GM19239 (cell line): ENCODE measurements at regions not wholly inside any gene's neighbourhood (a gene's known extent, or its start where the extent isn't known, plus 50 kb on each side); places are given as distances from the start of the nearest gene placed in this dataset.

Experiments
- DNase-seq: peaks from one replicate; pipeline ENCODE4 v3.0.0; 2011; ENCODE audit warnings: low spot score; ENCODE audit not compliant: insufficient read length
- FAIRE-seq: peaks from 2 replicates; lab custom pipeline; 2011; peaks lifted over from hg19 to GRCh38; lab: Jason Lieb, UNC

GRCh38 chr6:4319981-4320683 lies 184.8 kb upstream of the ECI2 start:
- DNase-seq (no peak), FAIRE-seq (no peak)

GRCh38 chr6:4318321-4318720 lies 182.9 kb upstream of the ECI2 start:
- DNase-seq (no peak), FAIRE-seq (no peak)

- FAIRE-seq (no peak), DNase-seq (no peak)
Observed at GRCh38 chr6:4316867-4317400, 181.6 kb upstream of the ECI2 start.

DNA sequence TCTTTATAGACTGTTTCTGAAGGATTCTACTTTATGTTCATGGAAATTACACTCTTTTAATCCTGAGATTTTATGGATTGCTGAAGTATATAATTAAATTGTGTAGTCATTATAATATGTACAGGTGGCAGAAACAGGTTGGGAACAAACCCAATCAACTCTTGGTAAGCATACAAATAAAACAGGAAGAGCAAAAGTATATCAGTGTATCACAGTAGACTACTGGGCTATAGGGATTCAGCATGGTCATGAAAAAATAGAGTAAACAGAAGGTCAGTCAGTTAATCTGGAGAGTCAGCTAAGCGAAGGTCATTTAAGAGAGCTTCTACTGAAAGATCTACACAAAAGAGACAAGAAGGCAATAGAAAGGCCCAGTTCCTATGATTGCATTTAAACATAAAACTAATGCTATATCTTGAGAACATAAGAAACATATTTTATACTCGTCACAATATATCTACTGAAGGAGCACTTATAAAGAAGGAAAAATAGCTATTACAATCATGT lies 178.9 kb upstream of the ECI2 start:
- FAIRE-seq (no peak), DNase-seq (no peak)

- FAIRE-seq (no peak), DNase-seq (no peak)
Observed at GRCh38 chr6:4313044-4313686, 177.8 kb upstream of the ECI2 start.

- no peak for FAIRE-seq
- DNase-seq: no peak
Observed at GRCh38 chr6:4311976-4312860, 176.8 kb upstream of the ECI2 start.

- FAIRE-seq: no peak
- DNase-seq: no peak
Observed at GRCh38 chr6:4309540-4309939, 174.2 kb upstream of the ECI2 start.

GRCh38 chr6:4308364-4308763 lies 173.0 kb upstream of the ECI2 start:
- DNase-seq: no peak
- no peak for FAIRE-seq

- no peak for DNase-seq
- FAIRE-seq: no peak
Observed at GRCh38 chr6:4304927-4305455, 169.6 kb upstream of the ECI2 start.

GRCh38 chr6:4303638-4304037 lies 168.3 kb upstream of the ECI2 start:
- FAIRE-seq (no peak), DNase-seq (no peak)

- FAIRE-seq: no peak
- DNase-seq: no peak
Observed at GRCh38 chr6:4302524-4302923, 167.1 kb upstream of the ECI2 start.

- DNase-seq (no peak), FAIRE-seq (no peak)
Observed at GRCh38 chr6:4301871-4302270, 166.5 kb upstream of the ECI2 start.

GRCh38 chr6:4300917-4301316 lies 165.5 kb upstream of the ECI2 start:
- no peak for FAIRE-seq

DNA sequence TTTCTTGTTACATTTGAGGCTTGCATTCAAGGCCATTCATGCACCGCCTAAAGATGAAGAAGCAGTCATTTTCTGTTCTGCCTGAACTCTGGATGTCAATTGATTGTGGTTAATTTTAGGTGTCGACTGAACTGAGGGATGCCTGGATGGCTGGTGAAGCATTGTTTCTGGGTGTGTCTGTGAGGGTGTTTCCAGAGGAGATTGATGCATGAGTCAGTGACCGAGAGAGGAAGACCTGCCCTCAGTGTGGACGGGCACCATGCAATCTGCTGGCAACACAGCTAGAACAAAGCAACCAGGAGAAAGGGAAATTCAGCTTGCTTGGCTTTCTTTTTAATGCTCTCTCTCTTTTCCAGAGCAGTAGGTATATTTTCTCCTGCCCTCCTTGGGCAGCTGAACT lies 164.1 kb upstream of the ECI2 start:
- DNase-seq: no peak
- FAIRE-seq: no peak

More at GRCh38 chr6:4300917-4301316, 165.5 kb upstream of the ECI2 start:
- DNase-seq: no peak

GRCh38 chr6:4297348-4297747 lies 162.0 kb upstream of the ECI2 start:
- DNase-seq (no peak), FAIRE-seq (no peak)

DNA sequence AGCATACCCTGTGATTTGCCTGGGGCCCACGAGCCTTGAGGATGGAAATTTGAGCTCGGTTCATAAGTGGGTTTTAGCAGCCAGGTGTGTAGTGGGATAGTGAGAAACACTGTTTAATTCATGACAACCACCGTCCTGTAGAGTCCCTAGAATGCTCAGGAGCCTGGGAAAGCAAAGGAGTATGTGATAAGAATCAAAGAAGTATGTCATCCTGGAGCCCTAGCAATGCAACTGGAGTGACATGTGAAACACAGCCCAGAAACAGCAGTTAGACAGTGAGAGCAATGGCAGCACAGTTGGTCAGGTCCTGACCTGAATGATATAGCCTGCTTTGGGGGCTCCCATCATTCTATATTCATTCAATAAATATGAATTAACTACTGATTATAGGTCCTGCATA lies 161.2 kb upstream of the ECI2 start:
- DNase-seq (no peak), FAIRE-seq (no peak)

DNA sequence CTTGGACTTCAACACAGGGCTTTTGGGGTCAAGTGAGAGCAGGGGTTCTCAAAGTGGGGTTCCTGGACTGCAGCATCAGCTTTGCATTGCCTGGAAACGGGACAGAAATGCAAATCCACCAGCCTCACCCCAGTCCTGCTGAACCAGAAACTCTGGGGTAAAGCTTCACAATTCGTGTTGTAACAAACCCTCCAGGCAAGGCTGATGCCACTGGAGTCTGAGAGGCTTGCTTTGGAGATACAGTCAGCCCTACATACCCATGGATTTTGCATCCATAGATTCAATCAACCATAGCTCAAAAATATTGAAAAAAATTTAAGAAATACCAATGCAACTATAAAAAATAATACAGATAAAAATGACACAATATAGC lies 160.4 kb upstream of the ECI2 start:
- FAIRE-seq: no peak
- DNase-seq: no peak

DNA sequence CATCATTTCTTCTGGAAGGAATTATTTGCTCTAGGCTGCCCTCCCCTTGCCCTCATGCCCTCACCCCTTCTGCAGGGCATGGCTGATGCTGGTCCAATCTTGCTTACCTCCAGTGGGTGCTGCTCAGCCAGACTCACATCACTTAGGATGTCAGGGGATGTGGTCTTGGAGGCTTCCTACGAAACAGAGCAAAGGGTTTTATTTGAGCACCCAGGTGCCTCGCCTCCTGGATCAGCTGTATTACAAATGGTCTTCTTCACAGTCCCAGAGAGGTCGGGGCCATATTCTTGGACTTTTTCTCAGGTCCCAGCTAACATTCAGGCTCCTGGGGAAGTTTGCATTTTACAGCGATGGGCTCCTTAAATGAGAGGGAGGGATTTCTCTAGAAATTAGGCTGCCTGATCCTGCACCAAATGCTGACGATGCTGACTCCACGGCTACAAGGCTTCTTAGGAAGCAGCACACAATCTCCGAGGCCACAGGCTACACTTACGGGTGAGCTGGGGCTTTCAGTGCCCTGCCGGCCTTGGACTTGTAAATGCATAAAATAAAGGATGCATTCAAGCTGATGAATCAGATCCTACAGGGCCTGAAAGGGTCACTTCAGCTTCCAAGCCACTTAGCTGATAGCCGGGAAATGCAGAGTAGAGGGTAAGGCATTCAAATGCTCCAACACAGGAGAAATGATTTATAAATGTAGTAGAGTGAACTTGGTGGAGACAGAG lies 159.8 kb upstream of the ECI2 start:
- FAIRE-seq: no peak
- no peak for DNase-seq

- DNase-seq: no peak
- FAIRE-seq: no peak
Observed at GRCh38 chr6:4294636-4295035, 159.3 kb upstream of the ECI2 start.
